ENCODE measurements at regions not wholly inside any gene's neighbourhood (a gene's known extent, or its start where the extent isn't known, plus 50 kb on each side); places are given as distances from the start of the nearest gene placed in this dataset.

GRCh38 chr1:30472009-30472408, 251.4 kb downstream of the MATN1 start:
- no peak overlapping the region for H3K4me3 ChIP-seq (replicated peaks in 1 of 3)
- no peaks in the 10 kb centered on the region for H3K9me3 ChIP-seq
- DNase-seq = no peak
- no peaks in the 10 kb centered on the region for H3K4me1 ChIP-seq
- 64 to 68% methylated on average over 4 of the region's 4 CpGs for WGBS, 2 donors
- H3K27me3 ChIP-seq = no peaks in the 10 kb centered on the region
- no peak overlapping the region for H3K27ac ChIP-seq
- no peak for TF ChIP-seq CTCF (IDR thresholded peaks at IDR 0.05)
- TF ChIP-seq POLR2A (IDR thresholded peaks at IDR 0.05) = no peak
- intact Hi-C loops (cut with DNase I) = no loop called here
- H3K36me3 ChIP-seq = no peaks in the 10 kb centered on the region

GRCh38 chr1:30471307-30471706, 252.1 kb downstream of the MATN1 start:
- intact Hi-C loops (cut with DNase I) = no loop called here
- H3K9me3 ChIP-seq = no peaks in the 10 kb centered on the region
- DNase-seq = no peak
- H3K36me3 ChIP-seq = no peaks in the 10 kb centered on the region
- 89 to 97% methylated on average over 2 of the region's 2 CpGs for WGBS, 2 donors
- no peaks in the 10 kb centered on the region for H3K27me3 ChIP-seq
- no peak overlapping the region for H3K27ac ChIP-seq
- H3K4me1 ChIP-seq = no peaks in the 10 kb centered on the region
- TF ChIP-seq POLR2A (IDR thresholded peaks at IDR 0.05) (no peak), CTCF (IDR thresholded peaks at IDR 0.05) (no peak)
- H3K4me3 ChIP-seq (replicated peaks in 1 of 3) = no peak overlapping the region

- Histone ChIP-seq H3K36me3 (no peaks in the 10 kb centered on the region), H3K4me3 (replicated peaks in 1 of 3) (no peak overlapping the region), H3K27me3 (no peaks in the 10 kb centered on the region), H3K27ac (no peak overlapping the region), H3K9me3 (no peaks in the 10 kb centered on the region), H3K4me1 (no peaks in the 10 kb centered on the region)
- no peak for DNase-seq
- no peak for TF ChIP-seq POLR2A (IDR thresholded peaks at IDR 0.05)
- no peak for TF ChIP-seq CTCF (IDR thresholded peaks at IDR 0.05)
- intact Hi-C loops (cut with DNase I) = no loop called here
- 68 to 87% methylated on average over 5 of the region's 5 CpGs for WGBS, 2 donors
Observed at GRCh38 chr1:30469426-30469825, 254.0 kb downstream of the MATN1 start.

GRCh38 chr1:30467101-30467500, 256.3 kb downstream of the MATN1 start:
- Histone ChIP-seq H3K36me3 (no peaks in the 10 kb centered on the region), H3K9me3 (no peaks in the 10 kb centered on the region), H3K27me3 (no peaks in the 10 kb centered on the region), H3K27ac (no peak overlapping the region), H3K4me1 (no peaks in the 10 kb centered on the region), H3K4me3 (replicated peaks in 1 of 3) (no peak overlapping the region)
- intact Hi-C loops (cut with DNase I) = no loop called here
- DNase-seq = no peak
- TF ChIP-seq CTCF (IDR thresholded peaks at IDR 0.05) (no peak), POLR2A (IDR thresholded peaks at IDR 0.05) (no peak)
- 90 to 91% methylated on average over 10 of the region's 10 CpGs for WGBS, 2 donors

GRCh38 chr1:30466610-30467009, 256.8 kb downstream of the MATN1 start:
- no peaks in the 10 kb centered on the region for H3K9me3 ChIP-seq
- WGBS, 2 donors = 69 to 71% methylated on average over 3 of the region's 3 CpGs
- H3K27ac ChIP-seq = no peak overlapping the region
- no peak overlapping the region for H3K4me3 ChIP-seq (replicated peaks in 1 of 3)
- DNase-seq = no peak
- H3K36me3 ChIP-seq = no peaks in the 10 kb centered on the region
- no peak for TF ChIP-seq CTCF (IDR thresholded peaks at IDR 0.05)
- no peak for TF ChIP-seq POLR2A (IDR thresholded peaks at IDR 0.05)
- no peaks in the 10 kb centered on the region for H3K27me3 ChIP-seq
- no peaks in the 10 kb centered on the region for H3K4me1 ChIP-seq
- intact Hi-C loops (cut with DNase I) = no loop called here

All from thyroid gland (tissue), 4 donors.